Lower leg skin (tissue), 3 donors: ENCODE measurements at regions not wholly inside any gene's neighbourhood (a gene's known extent, or its start where the extent isn't known, plus 50 kb on each side); places are given as distances from the start of the nearest gene placed in this dataset.

Source experiments
- CTCF ChIP-seq, 3 donors: fragments of 450-650 bp; IDR thresholded peaks; one replicate each; pipeline ENCODE4 v1.5.1; 2016; ENCODE audit warnings: antibody characterized with exemption in 3 of 3, mild to moderate bottlenecking in 3 of 3, moderate library complexity in 2 of 3
- POLR2A ChIP-seq, 2 donors: fragments of 450-650 bp; IDR thresholded peaks; one replicate each; pipeline ENCODE4 v1.6.1; 2016 to 2017; ENCODE audit warnings: antibody characterized with exemption in 2 of 2, mild to moderate bottlenecking in 1 of 2, moderate library complexity in 1 of 2

- TF ChIP-seq CTCF (IDR thresholded peaks at IDR 0.05) (no peak), POLR2A (IDR thresholded peaks at IDR 0.05) (no peak)
These were observed 213.2 kb upstream of the ZNF217 start for GRCh38 chr20:53806683-53807401.
